GM10266 (cell line): ENCODE measurements at regions not wholly inside any gene's neighbourhood (a gene's known extent, or its start where the extent isn't known, plus 50 kb on each side); places are given as distances from the start of the nearest gene placed in this dataset.
"Not testable (repeated sequence)": the region's sequence is repeated elsewhere in the genome, so short reads cannot be mapped to it uniquely, and the experiment has no call there.

Experiments
- DNase-seq: peaks from one replicate; pipeline ENCODE4 v3.0.0; 2012; ENCODE audit errors: extremely low spot score
- CTCF ChIP-seq: IDR thresholded peaks from 2 replicates; pipeline ENCODE4 v1.5.1; 2012; ENCODE audit warnings: mild to moderate bottlenecking, low read depth; ENCODE audit not compliant: control insufficient read depth, insufficient read depth; ENCODE audit errors: missing control alignments

- no peak for TF ChIP-seq CTCF
- DNase-seq = no peak
These were observed 523.6 kb downstream of the GRIN2A start for GRCh38 chr16:9658586-9658985.

DNA sequence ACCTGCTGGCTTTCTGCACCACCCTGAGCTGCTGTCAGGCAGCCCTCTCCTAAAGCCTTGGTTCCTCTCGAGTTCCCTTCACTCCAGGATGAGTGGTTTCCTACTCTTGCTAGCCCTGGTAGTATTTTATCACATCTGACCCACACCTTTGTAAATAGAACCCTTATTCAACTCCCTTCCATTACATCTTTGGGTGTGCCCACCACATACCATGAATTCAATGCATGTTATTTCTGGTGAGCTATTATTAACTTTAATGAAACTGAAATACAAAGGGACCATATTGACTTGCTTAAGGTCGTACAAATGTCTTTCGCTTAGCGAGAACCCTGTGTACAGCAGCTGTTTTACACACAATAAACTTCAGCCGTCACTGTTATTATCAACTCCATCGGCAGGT is 521.3 kb downstream of the GRIN2A start:
- TF ChIP-seq CTCF = no peak

DNA sequence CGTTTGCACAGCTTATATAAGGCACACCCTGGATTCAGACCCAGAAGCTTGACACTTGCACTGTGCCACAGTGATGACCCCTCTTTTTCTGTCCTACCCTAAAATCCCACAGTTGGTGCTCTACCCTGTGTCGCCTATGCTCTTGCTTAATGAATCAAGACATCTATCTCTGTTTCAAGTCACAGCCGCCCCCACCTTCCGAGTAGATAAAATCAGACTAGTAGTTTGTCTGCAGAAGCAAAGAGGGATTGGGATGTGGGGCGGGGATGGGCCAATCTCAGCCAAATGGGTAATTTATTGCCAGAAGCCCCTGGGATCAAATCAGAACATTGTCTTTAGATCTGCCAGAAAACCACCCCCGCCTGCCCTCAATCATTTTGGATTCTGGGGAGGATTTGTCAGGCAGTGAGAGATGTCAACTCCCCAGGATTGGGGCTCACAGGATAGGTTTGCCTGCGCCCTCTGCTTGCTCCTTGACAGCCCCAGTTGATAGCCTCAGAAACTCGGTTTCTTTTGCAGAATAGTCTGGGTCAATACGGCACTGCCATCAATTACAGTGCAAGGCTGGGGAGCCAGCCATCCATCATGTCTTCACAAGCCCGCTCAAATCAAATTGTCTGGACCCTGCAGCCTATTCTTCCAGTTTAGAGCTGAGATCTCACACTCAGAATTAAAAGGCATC is 520.8 kb downstream of the GRIN2A start:
- no peak for TF ChIP-seq CTCF
- no peak for DNase-seq

More for the DNA sequence above, 521.3 kb downstream of the GRIN2A start:
- DNase-seq = no peak

DNA sequence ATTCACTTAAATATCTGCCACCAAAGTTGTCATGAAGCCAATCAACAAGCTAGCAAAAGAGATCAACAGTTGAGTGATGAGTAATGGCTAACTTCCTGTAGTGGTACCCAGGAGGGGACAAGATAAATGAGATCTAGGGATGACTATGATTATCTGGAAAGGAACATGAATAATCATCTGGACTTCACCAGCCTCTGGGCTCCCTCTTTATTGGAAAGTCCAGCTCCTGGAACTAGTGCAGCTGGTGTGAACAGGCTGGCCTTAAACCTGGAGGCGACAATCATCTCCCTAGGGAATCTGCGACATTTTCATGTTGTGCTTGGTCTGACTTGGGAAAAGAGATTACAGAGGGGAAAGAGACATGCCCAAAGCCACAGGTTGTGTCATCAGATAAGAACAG is 518.6 kb downstream of the GRIN2A start:
- DNase-seq = no peak
- TF ChIP-seq CTCF = no peak

DNA sequence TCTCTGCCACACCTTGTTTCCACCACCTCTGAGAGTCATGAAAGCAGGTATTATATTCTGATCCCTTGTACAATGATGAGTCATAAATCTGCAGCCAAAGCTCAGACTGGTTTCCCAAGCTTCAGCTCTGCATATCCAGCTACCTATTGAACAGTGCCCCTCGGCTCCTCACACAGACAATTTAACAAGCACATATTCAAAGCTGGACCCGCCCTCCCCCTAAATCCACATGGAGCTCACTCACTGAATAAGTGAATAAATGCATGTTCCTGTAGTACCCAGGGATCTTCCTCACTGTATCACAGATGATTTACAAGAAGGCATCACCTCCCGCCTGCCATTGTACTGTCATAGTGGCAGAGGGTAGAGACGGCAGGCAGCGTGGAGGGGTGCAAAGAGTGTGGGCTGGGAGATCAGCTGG is 516.4 kb downstream of the GRIN2A start:
- TF ChIP-seq CTCF = no peak
- no peak for DNase-seq

DNA sequence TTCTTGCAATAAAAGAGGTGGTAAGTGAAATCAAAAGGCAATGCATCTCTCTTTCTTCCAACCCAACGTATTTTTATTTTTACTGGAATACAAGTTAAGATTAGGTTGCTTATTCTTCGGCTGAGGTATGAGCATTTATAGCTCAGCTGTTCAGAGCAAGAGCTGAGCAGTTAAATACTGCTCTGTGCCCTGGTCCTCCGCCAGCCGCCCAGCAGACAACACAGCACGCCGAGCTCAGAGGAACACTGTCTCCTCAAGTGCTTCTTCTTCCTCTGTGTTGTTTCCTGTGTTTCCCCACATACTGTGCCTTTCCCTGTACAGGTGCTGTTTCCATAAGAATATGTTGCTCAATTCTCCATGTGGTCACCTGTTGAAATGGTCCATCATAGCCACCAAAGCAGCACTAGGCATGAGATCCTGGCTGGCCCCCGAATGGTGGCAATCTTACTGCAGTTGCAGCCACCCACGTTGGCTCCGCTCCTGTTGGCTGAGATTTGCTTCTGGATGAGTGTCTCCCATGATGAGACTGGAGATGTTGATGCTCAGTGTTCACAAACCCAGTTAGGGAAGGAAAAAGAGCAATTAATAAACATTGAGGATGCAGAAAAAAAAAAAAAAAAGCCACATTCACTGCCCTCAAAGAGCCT is 515.3 kb downstream of the GRIN2A start:
- no peak for TF ChIP-seq CTCF
- no peak for DNase-seq

DNA sequence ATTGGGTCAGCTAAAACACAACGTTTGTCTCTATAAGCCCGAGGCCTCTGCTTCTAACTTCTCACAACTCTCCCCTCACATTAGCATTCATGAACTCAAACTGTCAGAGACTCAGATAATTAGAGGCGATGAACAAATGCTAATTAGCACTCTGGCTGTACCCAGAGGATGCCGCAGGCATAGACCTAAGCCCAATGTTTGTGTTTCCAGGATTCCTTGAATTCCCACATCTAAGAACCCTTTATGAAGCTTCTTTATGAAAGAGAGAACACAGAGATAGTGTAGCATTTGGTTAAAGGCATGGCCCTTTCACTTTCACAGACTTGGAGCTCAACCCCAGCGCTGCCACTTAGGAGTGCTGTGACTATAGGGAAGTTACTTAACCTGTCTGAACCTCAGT is 512.2 kb downstream of the GRIN2A start:
- TF ChIP-seq CTCF = no peak
- no peak for DNase-seq

DNA sequence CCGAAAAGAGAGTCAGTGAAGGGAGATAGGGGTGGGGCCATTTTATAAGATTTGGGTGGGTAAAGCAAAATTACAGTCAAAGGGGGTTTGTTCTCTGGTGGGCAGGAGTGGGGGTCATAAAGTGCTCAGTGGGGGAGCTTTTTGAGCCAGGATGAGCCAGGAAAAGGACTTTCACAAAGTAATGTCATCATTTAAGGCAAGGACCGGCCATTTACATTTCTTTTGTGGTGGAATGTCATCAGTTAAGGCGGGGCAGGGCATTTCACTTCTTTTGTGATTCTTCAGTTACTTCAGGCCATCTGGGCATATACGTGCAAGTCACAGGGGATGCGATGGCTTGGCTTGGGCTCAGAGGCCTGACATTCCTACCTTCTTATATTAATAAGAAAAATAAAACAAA is 511.6 kb downstream of the GRIN2A start:
- not testable (repeated sequence) for DNase-seq

- not testable (repeated sequence) for DNase-seq
These were observed 505.5 kb downstream of the GRIN2A start for GRCh38 chr16:9676560-9677300.
